ENCODE measurements at regions not wholly inside any gene's neighbourhood (a gene's known extent, or its start where the extent isn't known, plus 50 kb on each side); places are given as distances from the start of the nearest gene placed in this dataset.

GRCh38 chr5:19047277-19047676 is 940.7 kb downstream of the CDH18 start:
- TF ChIP-seq POLR2A (IDR thresholded peaks at IDR 0.05) (no peak), CTCF (IDR thresholded peaks at IDR 0.05) (no peak)

All from body of pancreas (tissue), 4 donors.